Right lobe of liver (tissue), 6 donors: ENCODE measurements at regions not wholly inside any gene's neighbourhood (a gene's known extent, or its start where the extent isn't known, plus 50 kb on each side); places are given as distances from the start of the nearest gene placed in this dataset.

Source experiments
- ATAC-seq, 4 donors: fragments of 200-7000 bp; cut with Tn5 transposase; one replicate each; pipeline ENCODE4 v1.9.1; 2020; ENCODE audit warnings: mild to moderate bottlenecking in 4 of 4, moderate library complexity in 4 of 4
- DNase-seq, 3 donors: peaks; one replicate each; pipeline ENCODE4 v3.0.0-alpha.2; 2020
- H3K27ac ChIP-seq, 3 donors: fragments of 200-600 bp; one replicate each; pipeline ENCODE4 v1.8.0; 2022
- H3K27me3 ChIP-seq, 2 donors: fragments of 200-600 bp; one replicate each; pipeline ENCODE4 v1.8.0; 2022
- H3K36me3 ChIP-seq, 4 donors: fragments of 200-600 bp; sonication (generic) in 1 of 4; one replicate each; pipeline versions ENCODE4 v1.5.1 to v1.8.0; 2017 to 2022; ENCODE audit warnings: control low read depth in 1 of 4
- H3K4me1 ChIP-seq, 4 donors: fragments of 200-600 bp; sonication (generic) in 1 of 4; one replicate each; pipeline versions ENCODE4 v1.5.1 to v1.8.0; 2017 to 2022; ENCODE audit warnings: control low read depth in 1 of 4
- H3K4me3 ChIP-seq, 3 donors: fragments of 200-600 bp; one replicate each; pipeline ENCODE4 v1.8.0; 2022
- H3K9me3 ChIP-seq, 4 donors: fragments of 200-600 bp; sonication (generic) in 1 of 4; one replicate each; pipeline versions ENCODE4 v1.5.1 to v1.8.0; 2017 to 2022; ENCODE audit warnings: control low read depth in 1 of 4
- CTCF ChIP-seq, 4 donors: fragments of 200-600 bp in 3 of 4; fragments of 450-650 bp in 1 of 4; IDR thresholded peaks; one replicate each; pipeline versions ENCODE4 v1.5.1 to v1.8.0; 2016 to 2022; ENCODE audit warnings: antibody characterized with exemption in 4 of 4, mild to moderate bottlenecking in 2 of 4
- POLR2A ChIP-seq: fragments of 450-650 bp; IDR thresholded peaks from one replicate; pipeline ENCODE4 v1.6.1; 2017; ENCODE audit warnings: antibody characterized with exemption, mild to moderate bottlenecking
- WGBS: methylation state at CpG from one replicate; pipeline ENCODE4 v1.1.6; 2018; ENCODE audit warnings: low coverage, low lambda C conversion rate; ENCODE audit not compliant: insufficient coverage; ENCODE audit errors: missing lambda C conversion rate; 5-methylcytosine and 5-hydroxymethylcytosine counted together
- intact Hi-C, 2 donors: fragments of 100-400 bp; cut with DNase I; formaldehyde crosslinking; loops; one replicate each; pipeline versions ENCODE4 v1.11.2 to v1.14.1; 2022
- donor health status: DM: no; HTN: yes; CAD: no.
- donor health status: DM: no; HTN: no; CAD: no.
- donor health status: DM: no; HTN: no; CAD: no.
- donor health status: DM: no; HTN: yes; CAD: no.
- donor health status: DM: no; HTN: yes; CAD: no.

- H3K27ac ChIP-seq: no peak overlapping the region
- no peaks in the 10 kb centered on the region for H3K36me3 ChIP-seq
- H3K4me3 ChIP-seq: no peak overlapping the region
- H3K27me3 ChIP-seq: no peaks in the 10 kb centered on the region
- TF ChIP-seq CTCF (IDR thresholded peaks at IDR 0.05) (no peak), POLR2A (no peak)
- intact Hi-C loops: no loop called here
- DNase-seq: no peak
- no peak for ATAC-seq
- WGBS: 55% methylated on average over 1 of the region's 1 CpG
- H3K9me3 ChIP-seq: no peaks in the 10 kb centered on the region
- H3K4me1 ChIP-seq: no peaks in the 10 kb centered on the region
These were observed 785.0 kb downstream of the PRELID2 start for GRCh38 chr5:145050181-145050580.

DNA sequence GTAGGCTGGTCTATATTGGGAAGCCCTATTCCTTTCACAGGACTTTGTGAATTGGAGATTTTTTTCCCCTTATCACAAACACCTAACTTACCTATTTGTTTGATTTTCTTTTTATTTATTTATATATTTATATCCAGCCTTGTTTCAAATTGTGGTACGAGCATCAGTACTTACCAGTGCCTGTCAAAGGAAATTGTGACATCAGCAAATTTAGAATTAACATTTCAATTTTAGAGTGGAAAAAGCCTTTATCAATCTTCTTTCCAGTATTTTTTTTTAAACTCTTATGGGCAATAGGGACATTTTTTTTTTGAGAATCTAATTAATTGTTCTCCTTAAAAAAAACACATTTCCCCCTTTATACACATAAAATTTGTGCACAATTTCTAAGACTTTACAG, 790.2 kb downstream of the PRELID2 start:
- ATAC-seq: no peak
- intact Hi-C loops: no loop called here
- H3K4me3 ChIP-seq: no peak overlapping the region
- H3K36me3 ChIP-seq: no peaks in the 10 kb centered on the region
- H3K4me1 ChIP-seq: no peaks in the 10 kb centered on the region
- DNase-seq: no peak
- no peaks in the 10 kb centered on the region for H3K27me3 ChIP-seq
- WGBS: 40% methylated on average over 1 of the region's 1 CpG
- no peak overlapping the region for H3K27ac ChIP-seq
- TF ChIP-seq POLR2A: no peak
- no peak for TF ChIP-seq CTCF (IDR thresholded peaks at IDR 0.05)
- H3K9me3 ChIP-seq: no peaks in the 10 kb centered on the region

- intact Hi-C loops: no loop called here
- Histone ChIP-seq H3K9me3 (no peaks in the 10 kb centered on the region), H3K4me3 (no peak overlapping the region), H3K36me3 (no peaks in the 10 kb centered on the region), H3K4me1 (no peaks in the 10 kb centered on the region), H3K27ac (no peak overlapping the region), H3K27me3 (no peaks in the 10 kb centered on the region)
- TF ChIP-seq CTCF (IDR thresholded peaks at IDR 0.05): no peak
- no peak for TF ChIP-seq POLR2A
- 86% methylated on average over 1 of the region's 1 CpG for WGBS
- ATAC-seq (no peak), DNase-seq (no peak)
These were observed 806.5 kb downstream of the PRELID2 start for GRCh38 chr5:145028626-145029025.

- H3K4me3 ChIP-seq: no peak overlapping the region
- no peaks in the 10 kb centered on the region for H3K27me3 ChIP-seq
- no peak for TF ChIP-seq POLR2A
- no peak for TF ChIP-seq CTCF (IDR thresholded peaks at IDR 0.05)
- DNase-seq: no peak
- H3K4me1 ChIP-seq: no peaks in the 10 kb centered on the region
- H3K27ac ChIP-seq: no peak overlapping the region
- no peaks in the 10 kb centered on the region for H3K9me3 ChIP-seq
- intact Hi-C loops: no loop called here
- ATAC-seq: no peak
- no peaks in the 10 kb centered on the region for H3K36me3 ChIP-seq
These were observed 807.9 kb downstream of the PRELID2 start for GRCh38 chr5:145027286-145027685.

DNA sequence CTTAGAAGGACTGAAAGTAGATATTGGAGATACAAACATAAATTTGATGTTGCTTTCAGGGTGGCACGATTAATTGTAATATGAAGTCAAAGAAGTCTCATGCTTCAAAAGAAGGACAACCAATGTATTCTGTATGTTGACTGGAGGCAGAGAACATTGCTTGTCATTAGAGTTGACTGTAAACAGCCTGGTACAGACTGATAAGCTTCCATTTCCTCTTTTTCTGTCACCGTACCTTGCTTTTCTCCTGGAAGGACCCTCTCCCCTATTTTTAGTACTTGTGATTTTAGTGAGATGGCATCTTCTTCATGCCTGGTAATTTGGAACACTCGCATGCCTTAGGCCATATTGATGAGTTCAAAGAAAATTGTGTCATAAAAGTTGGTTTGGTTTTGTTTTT, 809.4 kb downstream of the PRELID2 start:
- ATAC-seq (no peak), DNase-seq (no peak)
- Histone ChIP-seq H3K27ac (no peak overlapping the region), H3K4me1 (no peaks in the 10 kb centered on the region), H3K4me3 (no peak overlapping the region), H3K9me3 (no peaks in the 10 kb centered on the region), H3K27me3 (no peaks in the 10 kb centered on the region), H3K36me3 (no peaks in the 10 kb centered on the region)
- TF ChIP-seq POLR2A (no peak), CTCF (IDR thresholded peaks at IDR 0.05) (no peak)
- 41% methylated on average over 3 of the region's 3 CpGs for WGBS
- intact Hi-C loops: no loop called here
